PC-9 (cell line): ENCODE measurements at regions not wholly inside any gene's neighbourhood (a gene's known extent, or its start where the extent isn't known, plus 50 kb on each side); places are given as distances from the start of the nearest gene placed in this dataset.

ENCODE experiments used
- BruUV-seq: library from RNA; stranded (reverse); fragments of 400-500 nt; replicated peaks from 2 replicates; lab custom pipeline; 2021; lab: Mats Ljungman, UMichigan
- CTCF ChIA-PET: fragments of 300-600 bp; sonication (Branson Sonifier 250); formaldehyde crosslinking; loops from one replicate; lab custom pipeline; 2022; ENCODE audit warnings: antibody characterized with exemption; lab: Charles Lee
- POLR2A ChIA-PET: fragments of 300-600 bp; sonication (Branson Sonifier 250); formaldehyde crosslinking; loops from one replicate; lab custom pipeline; 2022; ENCODE audit warnings: antibody characterized with exemption; ENCODE audit not compliant: unreplicated experiment; lab: Charles Lee
- DNase-seq, 2 experiments: peaks; one replicate each; pipeline versions ENCODE4 v3.0.0 to v3.0.0-alpha.2; 2015 to 2022; ENCODE audit warnings: mixed read lengths in 1 of 2
- H2AFZ ChIP-seq: fragments of 200-600 bp; sonication (generic); 2 replicates; pipeline ENCODE4 v1.8.1; 2017; ENCODE audit warnings: antibody characterized with exemption
- H3F3A ChIP-seq: fragments of 200-600 bp; sonication (generic); 2 replicates; pipeline ENCODE4 v1.8.1; 2017; ENCODE audit warnings: antibody characterized with exemption, mild to moderate bottlenecking, low read depth; ENCODE audit not compliant: insufficient read depth
- H3K27ac ChIP-seq: fragments of 200-600 bp; sonication (generic); 2 replicates; pipeline ENCODE4 v1.6.1; 2016; ENCODE audit warnings: mixed run types
- H3K27me3 ChIP-seq: fragments of 200-600 bp; sonication (generic); 2 replicates; pipeline ENCODE4 v1.6.1; 2016; ENCODE audit warnings: low read depth, mixed run types; ENCODE audit not compliant: insufficient read depth
- H3K36me3 ChIP-seq: fragments of 200-600 bp; sonication (generic); 2 replicates; pipeline ENCODE4 v1.6.1; 2016; ENCODE audit warnings: low read depth, mixed run types
- H3K4me1 ChIP-seq: fragments of 200-600 bp; sonication (generic); replicated peaks from 2 replicates; pipeline ENCODE4 v1.6.1; 2016; ENCODE audit warnings: mixed run types; ENCODE audit not compliant: insufficient read depth
- H3K4me2 ChIP-seq: fragments of 200-600 bp; sonication (generic); 2 replicates; pipeline ENCODE4 v1.6.1; 2017; ENCODE audit warnings: mixed run types
- H3K4me3 ChIP-seq: fragments of 200-600 bp; sonication (generic); 2 replicates; pipeline ENCODE4 v1.6.1; 2016; ENCODE audit warnings: mixed run types
- H3K79me2 ChIP-seq: fragments of 200-600 bp; sonication (generic); 2 replicates; pipeline ENCODE4 v1.6.1; 2017; ENCODE audit warnings: low read depth, mixed run types
- H3K9me2 ChIP-seq: fragments of 200-600 bp; sonication (generic); 2 replicates; pipeline ENCODE4 v1.8.1; 2017; ENCODE audit warnings: mild to moderate bottlenecking; ENCODE audit not compliant: insufficient read depth
- H3K9me3 ChIP-seq: fragments of 200-600 bp; sonication (generic); 2 replicates; pipeline ENCODE4 v1.8.1; 2016; ENCODE audit warnings: low read depth; ENCODE audit not compliant: insufficient read depth
- H4K20me1 ChIP-seq: fragments of 200-600 bp; sonication (generic); 2 replicates; pipeline ENCODE4 v1.8.1; 2017; ENCODE audit not compliant: insufficient read depth
- CTCF ChIP-seq: fragments of 200-600 bp; sonication (generic); conservative IDR thresholded peaks from 2 replicates; pipeline ENCODE4 v1.6.1; 2017; ENCODE audit warnings: mixed run types, antibody characterized with exemption, mild to moderate bottlenecking, moderate library complexity
- EZH2 ChIP-seq: fragments of 200-600 bp; sonication (generic); IDR thresholded peaks from 2 replicates; pipeline ENCODE4 v1.8.0; 2017; ENCODE audit warnings: antibody characterized with exemption, low read depth
- intact Hi-C: fragments of 100-400 bp; cut with micrococcal nuclease; formaldehyde crosslinking; loops from one replicate; pipeline ENCODE4 v1.10.0; 2022; ENCODE audit not compliant: unreplicated experiment

GRCh38 chr12:76948879-76949278 is 70.1 kb upstream of the CSRP2 start:
- no peaks in the 10 kb centered on the region for H3K4me1 ChIP-seq
- intact Hi-C loops, result no loop called here
- H2AFZ ChIP-seq, result no peak overlapping the region
- no peaks in the 10 kb centered on the region for H3K9me2 ChIP-seq
- no peak overlapping the region for H3K27ac ChIP-seq
- no peaks in the 10 kb centered on the region for H3K9me3 ChIP-seq
- H3F3A ChIP-seq, result no peaks in the 10 kb centered on the region
- no peaks in the 10 kb centered on the region for H4K20me1 ChIP-seq
- H3K36me3 ChIP-seq, result no peaks in the 10 kb centered on the region
- DNase-seq, result no peak
- CTCF ChIA-PET, result no interaction called here
- no peaks in the 10 kb centered on the region for H3K79me2 ChIP-seq
- H3K4me3 ChIP-seq, result no peak overlapping the region
- no peaks in the 10 kb centered on the region for H3K27me3 ChIP-seq
- no peak overlapping the region for H3K4me2 ChIP-seq
- POLR2A ChIA-PET, result no interaction called here
- TF ChIP-seq CTCF (no peak), EZH2 (no peak)
- BruUV-seq, result no TSS peak

- Histone ChIP-seq H3K36me3 (no peaks in the 10 kb centered on the region), H2AFZ (no peak overlapping the region), H3K9me2 (no peaks in the 10 kb centered on the region), H3K27ac (no peak overlapping the region), H3K4me3 (no peak overlapping the region), H3K9me3 (no peaks in the 10 kb centered on the region), H3K27me3 (no peaks in the 10 kb centered on the region), H4K20me1 (no peaks in the 10 kb centered on the region), H3K4me2 (no peak overlapping the region), H3F3A (no peaks in the 10 kb centered on the region), H3K79me2 (no peaks in the 10 kb centered on the region), H3K4me1 (no peaks in the 10 kb centered on the region)
- TF ChIP-seq EZH2, result no peak
- no peak for TF ChIP-seq CTCF
- BruUV-seq, result no TSS peak
- POLR2A ChIA-PET, result no interaction called here
- no peak for DNase-seq
- CTCF ChIA-PET, result no interaction called here
- intact Hi-C loops, result no loop called here
These were observed 68.5 kb upstream of the CSRP2 start for GRCh38 chr12:76947304-76947703.

- H3K4me1 ChIP-seq, result no peaks in the 10 kb centered on the region
- no peaks in the 10 kb centered on the region for H3K9me3 ChIP-seq
- no peaks in the 10 kb centered on the region for H3K9me2 ChIP-seq
- POLR2A ChIA-PET, result no interaction called here
- no peak for DNase-seq
- no peak overlapping the region for H3K27ac ChIP-seq
- H3K27me3 ChIP-seq, result no peaks in the 10 kb centered on the region
- no peaks in the 10 kb centered on the region for H3K36me3 ChIP-seq
- intact Hi-C loops, result no loop called here
- CTCF ChIA-PET, result no interaction called here
- no peak overlapping the region for H2AFZ ChIP-seq
- H4K20me1 ChIP-seq, result no peaks in the 10 kb centered on the region
- H3K4me2 ChIP-seq, result no peak overlapping the region
- H3K79me2 ChIP-seq, result no peaks in the 10 kb centered on the region
- BruUV-seq, result no TSS peak
- no peak overlapping the region for H3K4me3 ChIP-seq
- TF ChIP-seq EZH2 (no peak), CTCF (no peak)
- H3F3A ChIP-seq, result no peaks in the 10 kb centered on the region
These were observed 67.6 kb upstream of the CSRP2 start for GRCh38 chr12:76946446-76946845.
